ENCODE measurements at regions not wholly inside any gene's neighbourhood (a gene's known extent, or its start where the extent isn't known, plus 50 kb on each side); places are given as distances from the start of the nearest gene placed in this dataset.
"Not testable (repeated sequence)": the region's sequence is repeated elsewhere in the genome, so short reads cannot be mapped to it uniquely, and the experiment has no call there.

GRCh38 chr20:51154708-51155690 lies 132.1 kb upstream of the KCNG1 start:
- DNase-seq, result no peak

DNA sequence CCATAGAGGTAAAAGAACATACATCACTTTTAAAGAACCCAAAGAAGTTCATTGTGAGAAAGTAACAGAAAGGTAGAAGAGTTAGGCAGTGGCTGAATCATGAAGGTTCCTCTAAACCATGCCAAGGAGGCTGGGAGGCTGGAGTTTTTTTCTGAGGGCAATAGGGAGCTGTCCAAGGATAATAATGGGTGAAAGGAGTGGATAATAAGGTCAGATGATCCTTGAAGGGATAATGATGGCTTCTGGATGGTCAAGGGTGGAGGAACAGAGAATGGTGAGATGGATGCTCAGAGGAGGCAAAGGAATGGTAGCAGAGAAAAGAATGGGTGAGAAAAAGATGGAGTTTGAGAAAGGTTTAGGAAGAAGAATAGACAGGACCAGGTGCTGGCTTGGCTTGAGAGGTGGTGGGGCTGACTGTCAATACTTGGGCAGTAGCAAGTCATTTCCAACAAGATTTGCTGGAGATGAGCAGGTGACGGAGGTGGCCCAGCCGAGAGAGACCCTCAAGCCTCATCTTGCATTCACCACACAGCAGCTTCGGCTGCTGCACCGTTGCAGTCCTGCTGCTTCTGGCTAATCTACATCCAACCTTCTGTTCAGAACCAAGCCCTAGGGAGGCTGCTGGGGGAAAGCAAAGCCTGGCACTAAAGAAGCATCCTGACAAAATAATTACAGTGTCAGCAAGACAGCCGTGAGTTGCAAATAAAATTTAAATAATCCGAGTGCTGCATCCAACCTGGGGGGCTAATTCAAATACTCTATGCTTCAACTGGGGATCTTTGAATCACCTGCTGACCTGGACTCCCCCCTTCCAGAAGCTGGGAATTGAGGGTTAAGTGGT lies 131.2 kb upstream of the KCNG1 start:
- DNase-seq, result no peak

DNA sequence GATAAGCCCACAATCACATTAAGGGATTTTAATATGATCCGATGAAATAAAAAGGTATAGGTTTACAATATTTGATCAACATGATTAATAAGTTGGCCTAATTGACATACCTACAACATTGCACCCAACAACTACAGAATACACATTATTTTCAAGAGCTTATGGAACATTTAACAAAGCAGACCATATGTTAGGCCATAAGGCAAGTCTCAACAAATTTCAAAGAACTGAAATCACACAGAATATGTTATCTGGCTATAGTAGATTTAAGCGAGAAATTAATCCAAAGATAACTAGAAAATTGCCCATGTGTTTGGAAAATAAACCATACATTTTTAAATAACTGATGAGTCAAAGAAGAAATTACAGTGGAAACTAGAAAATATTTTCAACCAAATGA lies 126.0 kb upstream of the KCNG1 start:
- DNase-seq, result no peak

DNA sequence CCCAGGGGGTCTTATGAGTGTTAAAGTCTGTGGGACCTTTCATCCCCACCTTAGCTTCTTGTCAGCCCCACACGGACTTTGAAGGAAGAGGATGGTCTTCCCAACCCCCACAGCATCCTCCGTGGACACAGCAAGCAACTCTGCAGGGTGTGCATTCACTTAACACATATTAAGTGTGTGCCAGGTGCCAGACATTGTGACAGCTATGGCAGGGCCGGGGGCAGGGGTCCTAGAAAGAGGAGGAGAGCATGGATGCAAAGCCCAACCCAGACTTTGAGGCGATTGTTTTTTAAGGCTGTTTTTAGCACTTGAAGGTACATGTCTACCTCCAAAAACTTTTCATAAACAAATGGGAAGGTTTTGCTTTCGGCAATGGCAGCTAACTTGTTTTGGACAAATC lies 121.6 kb upstream of the KCNG1 start:
- DNase-seq, result no peak

- DNase-seq, result no peak
Observed at GRCh38 chr20:51143652-51144051, 120.7 kb upstream of the KCNG1 start.

DNA sequence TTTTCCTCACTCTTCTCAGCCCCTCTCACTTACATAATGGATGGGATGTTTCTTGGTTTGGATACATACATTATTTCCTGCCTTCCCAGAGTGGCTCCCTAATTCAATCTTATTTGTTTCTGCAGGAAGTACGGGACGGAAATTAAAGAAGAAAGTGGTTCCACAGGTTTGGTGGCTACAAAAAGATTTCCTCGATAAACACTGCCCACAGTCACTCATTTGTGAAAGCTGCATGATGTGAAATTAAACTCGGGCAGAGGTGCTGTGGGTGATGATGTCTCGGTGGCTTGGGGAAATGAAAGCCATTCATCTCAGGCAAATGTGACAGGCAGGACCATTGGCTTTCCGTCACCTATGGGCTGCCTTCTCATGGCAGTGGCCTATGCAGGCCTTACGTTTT lies 119.5 kb upstream of the KCNG1 start:
- no peak for DNase-seq

DNA sequence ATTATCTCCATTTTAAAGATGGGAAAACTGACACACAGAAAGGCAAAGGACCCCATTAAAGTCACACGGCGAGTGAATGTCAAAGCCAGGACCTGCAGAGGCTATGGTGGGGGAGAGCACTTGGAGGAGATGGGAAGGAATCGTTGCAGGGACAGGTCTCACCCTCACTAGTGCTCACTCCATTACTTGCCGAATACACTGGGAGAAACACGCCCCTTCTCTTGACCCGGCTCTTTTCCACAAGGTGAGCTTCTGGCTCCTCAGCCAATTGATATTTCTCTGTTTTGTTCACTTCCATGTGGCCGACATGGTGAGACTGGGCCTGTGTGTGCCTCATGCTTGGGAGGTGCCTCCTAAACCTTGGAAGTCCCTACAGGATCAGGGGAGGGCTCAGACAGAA lies 117.8 kb upstream of the KCNG1 start:
- no peak for DNase-seq

GRCh38 chr20:51139891-51140290 lies 117.0 kb upstream of the KCNG1 start:
- no peak for DNase-seq

DNA sequence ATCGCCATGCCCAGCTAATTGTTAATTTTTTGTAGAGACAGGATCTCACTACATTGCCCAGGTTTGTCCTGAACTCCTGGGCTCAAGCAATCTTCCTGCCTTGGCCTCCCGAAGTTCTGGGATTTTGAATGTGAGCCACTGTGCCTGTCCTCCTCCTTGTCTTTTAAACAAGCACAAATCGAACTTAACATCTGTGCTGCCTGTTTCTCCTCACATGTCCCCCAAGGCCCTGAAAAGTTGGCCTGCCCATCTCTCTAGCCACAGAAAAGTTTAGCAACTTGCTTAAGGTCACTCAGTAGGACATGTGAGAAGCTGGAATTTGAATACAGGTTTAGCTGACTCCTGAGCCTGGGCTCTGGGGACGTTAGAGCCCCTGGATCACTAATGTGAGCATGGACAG lies 115.7 kb upstream of the KCNG1 start:
- no peak for DNase-seq

GRCh38 chr20:51137461-51137860 lies 114.6 kb upstream of the KCNG1 start:
- DNase-seq, result no peak

DNA sequence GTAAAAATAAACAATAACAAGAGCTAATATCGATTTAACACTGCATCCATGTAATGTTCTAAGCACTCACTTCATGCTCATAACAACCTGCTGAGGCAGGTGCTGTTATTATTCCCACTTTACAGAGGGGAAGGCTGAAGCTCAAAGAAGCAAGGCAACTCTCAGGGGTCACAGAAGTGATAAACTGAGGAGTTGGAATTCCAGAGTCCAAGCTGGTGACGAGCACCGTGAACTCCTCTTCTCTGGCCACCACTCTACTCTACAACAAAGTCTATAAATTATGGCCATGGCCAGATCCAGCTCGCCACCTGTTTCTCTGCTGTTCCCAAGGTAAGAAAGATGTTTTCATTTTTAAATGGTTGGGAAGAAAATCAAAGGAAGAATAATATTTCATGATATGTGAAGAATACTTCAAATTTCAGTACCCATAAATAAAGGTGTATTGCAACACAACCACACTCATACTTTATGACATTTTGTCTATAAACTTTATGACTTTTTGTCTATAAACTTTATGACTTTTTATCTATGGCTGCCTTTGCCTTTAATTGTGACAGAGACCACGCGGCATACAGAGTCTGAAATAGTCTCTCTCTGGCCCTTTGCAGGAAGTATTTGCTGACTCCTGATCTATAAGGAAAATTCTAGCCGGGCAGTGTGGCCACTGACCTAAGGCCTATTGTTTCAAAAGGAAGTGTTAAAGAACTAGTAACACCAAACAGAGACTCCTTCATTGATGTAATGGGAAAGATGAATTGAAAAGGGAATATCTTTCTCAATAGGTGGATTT lies 113.2 kb upstream of the KCNG1 start:
- DNase-seq, result no peak

GRCh38 chr20:51134405-51134804 lies 111.5 kb upstream of the KCNG1 start:
- DNase-seq, result no peak

- DNase-seq, result no peak
Observed at GRCh38 chr20:51132279-51132678, 109.4 kb upstream of the KCNG1 start.

DNA sequence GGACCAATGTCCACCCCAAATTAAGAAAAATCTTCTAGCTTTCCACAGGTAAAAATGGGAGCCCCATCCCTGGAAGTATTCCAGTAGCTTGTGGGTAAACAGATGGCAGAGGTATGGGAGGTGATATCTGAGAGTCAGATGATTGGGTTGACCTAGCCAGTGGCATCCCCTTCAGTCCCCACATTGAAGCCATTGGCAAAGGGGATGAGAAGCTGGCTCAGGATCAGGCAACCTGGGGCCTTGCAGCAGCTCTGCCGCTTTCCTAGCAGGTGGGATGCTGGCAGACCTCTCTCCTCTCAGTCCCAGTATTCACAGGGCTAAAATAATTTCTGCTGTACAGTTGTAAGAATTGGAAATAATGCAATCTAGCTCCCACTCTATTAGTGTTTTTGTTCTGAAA lies 108.9 kb upstream of the KCNG1 start:
- DNase-seq, result no peak

- DNase-seq, result no peak
Observed at GRCh38 chr20:51129147-51129776, 106.4 kb upstream of the KCNG1 start.

GRCh38 chr20:51128198-51128597 lies 105.3 kb upstream of the KCNG1 start:
- no peak for DNase-seq

DNA sequence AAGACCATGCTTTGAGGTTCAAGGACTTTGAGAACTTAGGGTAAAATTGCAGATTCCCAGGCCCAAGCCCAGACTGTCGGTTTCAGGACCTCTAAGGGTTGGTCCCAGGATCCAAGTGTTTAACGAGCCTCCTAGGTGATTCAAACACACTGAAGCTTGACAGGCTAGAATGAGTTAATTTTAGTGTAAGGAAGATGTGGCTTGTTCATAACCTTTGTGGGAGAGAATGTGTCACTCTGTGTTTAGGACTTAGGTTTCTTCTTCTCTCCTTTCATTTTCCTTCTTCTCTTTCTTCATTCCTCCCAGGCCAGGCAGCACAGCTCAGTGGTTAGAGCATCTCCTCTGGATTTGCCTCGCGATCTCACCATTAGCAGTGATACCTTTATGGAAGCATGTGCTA lies 104.8 kb upstream of the KCNG1 start:
- no peak for DNase-seq

DNA sequence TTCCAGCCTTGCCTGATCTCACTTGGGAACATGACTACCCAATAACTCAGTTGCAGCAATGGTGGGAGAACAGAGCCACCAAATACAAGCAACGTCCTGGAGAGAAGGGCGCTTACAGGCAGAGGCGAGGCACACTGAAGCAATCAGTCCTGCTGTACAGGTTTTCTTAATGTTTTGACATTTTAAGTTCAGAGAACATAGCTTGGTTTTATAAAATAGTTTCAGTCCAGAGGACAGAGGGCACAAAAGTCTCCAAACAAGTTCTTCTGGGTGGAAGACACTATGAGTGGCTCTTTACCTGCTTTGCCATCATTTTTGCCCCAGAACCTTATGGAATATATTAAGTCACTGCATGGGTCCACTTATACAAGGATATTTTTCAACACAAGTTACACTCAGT lies 103.4 kb upstream of the KCNG1 start:
- DNase-seq, result no peak

DNA sequence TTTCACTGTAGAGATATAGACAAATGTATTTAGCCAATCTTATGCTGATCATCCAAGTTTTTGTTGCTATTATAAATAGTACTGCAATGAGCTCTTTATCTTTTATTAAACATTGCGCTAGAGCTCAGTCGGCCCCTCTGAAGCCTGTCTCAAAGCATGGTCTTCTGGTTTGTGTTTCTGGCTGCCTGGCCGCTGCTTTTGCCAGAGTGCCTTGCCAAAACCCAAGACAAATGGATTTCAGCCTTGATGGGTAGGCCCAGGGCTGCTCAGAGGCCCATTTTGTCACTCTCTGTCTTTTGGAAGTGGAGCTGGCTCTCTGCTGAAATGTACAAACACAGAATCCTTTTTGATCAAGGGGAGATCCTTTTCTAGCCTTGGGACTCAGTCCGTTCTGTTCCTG lies 102.9 kb upstream of the KCNG1 start:
- no peak for DNase-seq

DNA sequence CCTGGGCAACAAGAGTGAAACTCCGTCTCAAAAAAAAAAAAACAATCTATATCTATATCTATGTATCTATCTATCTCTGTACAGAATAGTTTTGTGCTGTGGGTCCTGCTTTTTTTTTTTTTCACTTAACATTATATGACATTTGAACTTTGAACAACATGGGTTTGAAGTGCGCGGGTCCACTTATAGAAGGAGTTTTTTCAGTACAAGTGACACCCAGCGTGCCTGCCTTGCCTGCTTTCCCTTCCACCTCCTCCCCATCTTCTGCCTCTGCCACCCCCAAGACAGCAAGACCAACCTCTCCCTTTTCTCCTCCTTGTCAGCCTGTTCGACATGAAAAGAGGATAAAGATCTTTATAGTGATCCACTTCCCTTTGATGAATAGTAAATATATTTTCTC lies 102.2 kb upstream of the KCNG1 start:
- DNase-seq, result no peak

DNA sequence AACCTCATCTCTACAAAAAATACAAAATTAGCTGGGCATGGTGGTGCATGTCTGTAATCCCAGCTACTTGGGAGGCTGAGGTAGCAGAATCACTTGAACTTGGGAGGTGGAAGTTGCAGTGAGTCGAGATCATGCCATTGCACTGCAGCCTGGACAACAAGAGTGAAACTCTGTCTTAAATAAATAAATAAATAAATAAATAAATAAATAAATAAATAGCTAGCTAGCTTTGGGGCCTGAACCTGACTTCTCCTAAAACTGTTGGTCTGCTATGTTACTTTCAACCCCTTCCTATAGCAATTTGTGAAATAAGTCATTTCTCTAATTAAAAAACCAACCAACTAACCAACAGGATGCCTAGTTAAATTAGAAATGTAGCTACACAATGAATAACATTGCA lies 101.0 kb upstream of the KCNG1 start:
- not testable (repeated sequence) for DNase-seq

DNA sequence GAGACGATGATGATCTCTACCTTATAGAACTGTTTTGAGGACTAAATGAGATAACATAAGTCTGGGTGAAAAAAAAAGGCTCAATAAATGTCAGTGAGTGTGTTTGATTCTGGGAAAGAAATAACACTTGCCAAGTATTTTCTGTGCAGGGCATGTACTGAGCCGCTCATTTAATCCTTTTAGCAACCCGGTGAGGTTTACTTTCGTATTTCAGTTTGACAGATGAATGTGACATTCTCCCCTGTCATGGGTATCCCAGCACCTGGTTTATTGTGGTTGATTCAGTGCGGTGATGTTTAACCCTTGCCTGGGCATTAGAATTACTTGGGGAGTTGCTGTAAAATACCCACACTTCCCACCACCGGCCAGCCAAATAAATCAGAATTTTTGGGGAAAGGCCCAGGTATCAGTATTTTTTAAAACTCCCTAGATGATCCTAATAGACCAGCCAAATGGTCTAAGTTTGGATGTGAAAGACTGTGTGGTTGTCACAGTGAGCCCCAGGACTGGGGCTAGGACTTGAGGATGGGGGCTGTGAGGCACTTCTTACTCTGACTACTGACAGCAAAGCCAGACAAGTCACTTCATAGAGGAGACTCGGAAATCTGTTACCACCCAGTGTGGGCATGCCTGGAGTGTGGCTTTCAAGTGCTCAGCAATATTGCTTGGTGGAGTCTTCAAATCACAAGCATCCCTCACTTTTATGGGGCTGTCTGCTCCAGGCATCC lies 100.2 kb upstream of the KCNG1 start:
- DNase-seq, result no peak
